K562 (cell line): ENCODE measurements at regions not wholly inside any gene's neighbourhood (a gene's known extent, or its start where the extent isn't known, plus 50 kb on each side); places are given as distances from the start of the nearest gene placed in this dataset.

Experiments
- CTCF ChIP-seq, 3 experiments: IDR thresholded peaks in 2 of 3; conservative IDR thresholded peaks in 1 of 3; 2 replicates each; pipeline ENCODE4 v1.5.1; 2011 to 2012; ENCODE audit warnings: low read length in 3 of 3, mild to moderate bottlenecking in 3 of 3, control low read depth in 2 of 3, improper control_type of control experiment in 1 of 3, inconsistent platforms in 1 of 3, low read depth in 1 of 3, mixed read lengths in 1 of 3, moderate library complexity in 1 of 3; ENCODE audit not compliant: insufficient read depth in 2 of 3
- NELFE ChIP-seq: IDR thresholded peaks from 2 replicates; pipeline ENCODE4 v1.6.1; 2011; ENCODE audit warnings: mild to moderate bottlenecking; ENCODE audit not compliant: insufficient read depth, insufficient read length
- ZBTB40 ChIP-seq, 2 experiments: fragments of 450-650 bp in 1 of 2; sonication (generic) in 1 of 2; formaldehyde crosslinking in 1 of 2; IDR thresholded peaks; 2 replicates each; pipeline versions ENCODE4 v1.7.1 to v1.9.0; 2016 to 2022; ENCODE audit warnings: inconsistent platforms in 1 of 2, mild to moderate bottlenecking in 1 of 2, missing genetic modification reagents in 1 of 2

GRCh38 chr4:120299631-120300030 lies 233.0 kb upstream of the MAD2L1 start (continued):
- no peak for TF ChIP-seq ZBTB40 (IDR thresholded peaks at IDR 0.05)
- no peak for TF ChIP-seq ZBTB40 (CRISPR knock-in tag; IDR thresholded peaks at IDR 0.05)
- TF ChIP-seq NELFE: no peak
- no peak for TF ChIP-seq CTCF (IDR thresholded peaks at IDR 0.05 in 2 of 3, conservative IDR thresholded peaks at IDR 0.05 in 1 of 3; ENCODE audit: insufficient read depth in 2 of 3, low read depth in 1 of 3, low read length in 3 of 3)
